HCT116 (cell line): ENCODE measurements at regions not wholly inside any gene's neighbourhood (a gene's known extent, or its start where the extent isn't known, plus 50 kb on each side); places are given as distances from the start of the nearest gene placed in this dataset.

ENCODE experiments used
- ATAC-seq: fragments of 200-7000 bp; cut with Tn5 transposase; 2 replicates; pipeline ENCODE4 v1.9.1; 2020; ENCODE audit warnings: mild to moderate bottlenecking, moderate library complexity
- BruUV-seq: library from RNA; stranded (reverse); fragments of 400-500 nt; replicated peaks from 2 replicates; lab custom pipeline; 2021; lab: Mats Ljungman, UMichigan
- CTCF ChIA-PET: fragments of 300-600 bp; sonication (Branson Sonifier 250); formaldehyde crosslinking; loops from one replicate; lab custom pipeline; 2021; ENCODE audit warnings: antibody characterized with exemption; lab: Charles Lee
- POLR2A ChIA-PET: fragments of 300-600, 350-600 bp; sonication (Branson Sonifier 250); formaldehyde crosslinking; loops from one replicate; lab custom pipeline; 2021; ENCODE audit warnings: antibody characterized with exemption; lab: Charles Lee
- RAD21 ChIA-PET, 2 experiments: fragments of 300-600 bp; sonication (Branson Sonifier 250); formaldehyde crosslinking; loops; one replicate each; lab custom pipeline; 2023; ENCODE audit warnings: low total read pairs in 2 of 2; ENCODE audit not compliant: uncharacterized antibody in 2 of 2, unreplicated experiment in 2 of 2, low non-redundant PET in 1 of 2; lab: Charles Lee
- DNase-seq: peaks from one replicate; pipeline ENCODE4 v3.0.0-alpha.2; 2010; ENCODE audit warnings: low read depth, low spot score
- H2AFZ ChIP-seq: fragments of 200-600 bp; shearing (Covaris generic), sonication (generic); 2 replicates; pipeline ENCODE4 v1.6.1; 2017; ENCODE audit warnings: low read depth, mixed run types, mixed read lengths, antibody characterized with exemption, low read length; ENCODE audit not compliant: poor library complexity, severe bottlenecking
- H3K27ac ChIP-seq: 2 replicates; pipeline ENCODE4 v1.5.1; 2012; ENCODE audit warnings: low read depth, low read length
- H3K27me3 ChIP-seq: fragments of 200-600 bp; sonication (generic); 2 replicates; pipeline ENCODE4 v1.6.1; 2016; ENCODE audit warnings: mixed run types, low read length, mixed read lengths; ENCODE audit not compliant: insufficient read depth
- H3K36me3 ChIP-seq, 2 experiments: fragments of 200-500 bp in 1 of 2; fragments of 200-600 bp in 1 of 2; sonication (Bioruptor generic) in 1 of 2; sonication (generic) in 1 of 2; 2 replicates each; pipeline versions ENCODE4 v1.5.1 to v1.6.1; 2014 to 2016; ENCODE audit warnings: low read length in 2 of 2, inconsistent platforms in 1 of 2, mixed read lengths in 1 of 2, mixed run types in 1 of 2; ENCODE audit not compliant: insufficient read depth in 2 of 2, control insufficient read depth in 1 of 2
- H3K4me1 ChIP-seq, 2 experiments: fragments of 200-600 bp in 1 of 2; sonication (generic) in 1 of 2; 2 replicates each; pipeline versions ENCODE4 v1.5.1 to v1.6.1; 2012 to 2017; ENCODE audit warnings: low read length in 2 of 2, inconsistent platforms in 1 of 2, mild to moderate bottlenecking in 1 of 2, mixed read lengths in 1 of 2, mixed run types in 1 of 2, moderate library complexity in 1 of 2; ENCODE audit not compliant: insufficient read depth in 2 of 2, control insufficient read depth in 1 of 2
- H3K4me2 ChIP-seq: fragments of 200-600 bp; sonication (generic); 2 replicates; pipeline ENCODE4 v1.6.1; 2017; ENCODE audit warnings: mixed run types, low read length, mixed read lengths
- H3K4me3 ChIP-seq, 2 experiments: fragments of 200-600 bp in 1 of 2; sonication (generic) in 1 of 2; replicated peaks in 1 of 2; 2 replicates each; pipeline ENCODE4 v1.5.1; 2011 to 2016; ENCODE audit warnings: low read length in 2 of 2, control low read depth in 1 of 2, low read depth in 1 of 2, mild to moderate bottlenecking in 1 of 2, mixed read lengths in 1 of 2, mixed run types in 1 of 2
- H3K79me2 ChIP-seq: fragments of 200-600 bp; sonication (generic); 2 replicates; pipeline ENCODE4 v1.6.1; 2017; ENCODE audit warnings: mild to moderate bottlenecking, mixed run types, low read length, moderate library complexity, mixed read lengths; ENCODE audit not compliant: insufficient read depth
- H3K9ac ChIP-seq: fragments of 200-600 bp; sonication (generic); 2 replicates; pipeline ENCODE4 v1.6.1; 2016; ENCODE audit warnings: low read length, mixed read lengths
- H3K9me2 ChIP-seq: fragments of 200-600 bp; sonication (generic), shearing (Covaris generic); 2 replicates; pipeline ENCODE4 v1.6.1; 2017; ENCODE audit warnings: mixed run types, mild to moderate bottlenecking, moderate library complexity; ENCODE audit not compliant: insufficient read depth
- H3K9me3 ChIP-seq, 2 experiments: fragments of 200-500 bp in 1 of 2; fragments of 200-600 bp in 1 of 2; sonication (Bioruptor generic) in 1 of 2; sonication (generic) in 1 of 2; 2 replicates each; pipeline ENCODE4 v1.6.1; 2014 to 2017; ENCODE audit warnings: low read length in 2 of 2, mixed read lengths in 2 of 2, inconsistent platforms in 1 of 2, low read depth in 1 of 2, mild to moderate bottlenecking in 1 of 2, mixed run types in 1 of 2, moderate library complexity in 1 of 2; ENCODE audit not compliant: control insufficient read depth in 1 of 2, insufficient read depth in 1 of 2
- H4K20me1 ChIP-seq: fragments of 200-600 bp; sonication (generic), shearing (Covaris generic); 2 replicates; pipeline ENCODE4 v1.6.1; 2017; ENCODE audit warnings: mixed run types, mild to moderate bottlenecking, moderate library complexity; ENCODE audit not compliant: insufficient read depth
- ATF3 ChIP-seq: IDR thresholded peaks from 2 replicates; pipeline ENCODE4 v1.6.1; 2012
- ELF1 ChIP-seq: IDR thresholded peaks from 2 replicates; pipeline ENCODE4 v1.6.1; 2012; ENCODE audit warnings: low read depth, borderline replicate concordance
- EZH2 ChIP-seq: fragments of 200-600 bp; sonication (generic); IDR thresholded peaks from 2 replicates; pipeline ENCODE4 v1.6.1; 2017; ENCODE audit warnings: antibody characterized with exemption, mixed run types
- JUND ChIP-seq: IDR thresholded peaks from 2 replicates; pipeline ENCODE4 v1.6.1; 2012
- POLR2A ChIP-seq: IDR thresholded peaks from 2 replicates; pipeline ENCODE4 v1.7.0; 2011; ENCODE audit warnings: borderline replicate concordance; ENCODE audit not compliant: insufficient read depth, insufficient read length; ENCODE audit errors: extremely low read depth
- RAD21 ChIP-seq: IDR thresholded peaks from 2 replicates; pipeline ENCODE4 v1.6.1; 2012; ENCODE audit warnings: low read depth, mild to moderate bottlenecking
- REST ChIP-seq: IDR thresholded peaks from 2 replicates; pipeline ENCODE4 v1.6.1; 2012; ENCODE audit warnings: low read depth
- YY1 ChIP-seq: IDR thresholded peaks from 2 replicates; pipeline ENCODE4 v1.6.1; 2011; ENCODE audit warnings: low read length, low read depth, moderate library complexity, mild to moderate bottlenecking; ENCODE audit not compliant: insufficient replicate concordance; ENCODE audit errors: extremely low read depth
- ZNF274 ChIP-seq: fragments of 200-500 bp; sonication (Bioruptor generic); IDR thresholded peaks from 2 replicates; pipeline ENCODE4 v1.6.1; 2014; ENCODE audit warnings: mild to moderate bottlenecking, low read depth, low read length, inconsistent platforms
- intact Hi-C: fragments of 100-400 bp; cut with micrococcal nuclease; formaldehyde crosslinking; loops from 2 replicates; pipeline ENCODE4 v1.10.0; 2022

GRCh38 chr7:25060487-25061055 is 64.5 kb downstream of the CYCS start:
- POLR2A ChIA-PET, result no interaction called here
- Histone ChIP-seq H2AFZ (no peak overlapping the region), H3K9ac (no peak overlapping the region), H3K27ac (no peak overlapping the region), H3K9me2 (no peaks in the 10 kb centered on the region), H4K20me1 (no peaks in the 10 kb centered on the region), H3K9me3 (no peaks in the 10 kb centered on the region), H3K4me1 (peaks cover 0 to 10% of the 10 kb centered on the region in 2 experiments; a peak in 2 of 4 replicates), H3K27me3 (no peaks in the 10 kb centered on the region), H3K4me3 (no peak overlapping the region), H3K79me2 (no peaks in the 10 kb centered on the region), H3K36me3 (no peaks in the 10 kb centered on the region), H3K4me2 (no peak overlapping the region)
- BruUV-seq, result no TSS peak
- no peak for TF ChIP-seq ZNF274
- intact Hi-C loops, result no loop called here
- no peak for DNase-seq
- RAD21 ChIA-PET, result no interaction called here
- ATAC-seq, result no peak
- CTCF ChIA-PET, result interaction anchor here (1.0 kb wide), 1 partner anchor 9 kb away, joined by 5 read pairs; no protein-coding TSS in a partner anchor

GRCh38 chr7:25059576-25059975 is 65.5 kb downstream of the CYCS start:
- no peak overlapping the region for H3K9ac ChIP-seq
- H3K4me2 ChIP-seq, result no peak overlapping the region
- no peak overlapping the region for H2AFZ ChIP-seq
- CTCF ChIA-PET, result no interaction called here
- H3K9me2 ChIP-seq, result no peaks in the 10 kb centered on the region
- no TSS peak for BruUV-seq
- no peaks in the 10 kb centered on the region for H3K36me3 ChIP-seq
- H3K27me3 ChIP-seq, result no peaks in the 10 kb centered on the region
- H4K20me1 ChIP-seq, result no peaks in the 10 kb centered on the region
- H3K9me3 ChIP-seq, result no peaks in the 10 kb centered on the region
- H3K79me2 ChIP-seq, result no peaks in the 10 kb centered on the region
- peaks cover 0 to 1% of the 10 kb centered on the region in 2 experiments; a peak in 1 of 4 replicates for H3K4me1 ChIP-seq
- TF ChIP-seq POLR2A (no peak), ATF3 (no peak), EZH2 (no peak), RAD21 (no peak), YY1 (no peak), REST (no peak), JUND (no peak), ELF1 (no peak)
- RAD21 ChIA-PET, result no interaction called here
- no peak for ATAC-seq
- POLR2A ChIA-PET, result no interaction called here
- H3K27ac ChIP-seq, result no peak overlapping the region
- H3K4me3 ChIP-seq, result no peak overlapping the region
- intact Hi-C loops, result no loop called here
- no peak for DNase-seq
